Subcutaneous abdominal adipose tissue (tissue), 5 donors: ENCODE measurements at regions not wholly inside any gene's neighbourhood (a gene's known extent, or its start where the extent isn't known, plus 50 kb on each side); places are given as distances from the start of the nearest gene placed in this dataset.

Source experiments
- H3K27ac ChIP-seq: one replicate; pipeline ENCODE4 v1.7.0; 2013; ENCODE audit warnings: low read depth, mild to moderate bottlenecking, inconsistent platforms, low read length, moderate library complexity
- H3K27me3 ChIP-seq, 5 donors: one replicate each; pipeline ENCODE4 v1.7.0; 2013; ENCODE audit warnings: low read length in 5 of 5, inconsistent platforms in 1 of 5; ENCODE audit not compliant: control insufficient read depth in 5 of 5, insufficient read depth in 4 of 5
- H3K36me3 ChIP-seq, 5 donors: one replicate each; pipeline ENCODE4 v1.7.0; 2013; ENCODE audit warnings: low read length in 5 of 5; ENCODE audit not compliant: control insufficient read depth in 5 of 5, insufficient read depth in 5 of 5
- H3K4me1 ChIP-seq, 5 donors: one replicate each; pipeline ENCODE4 v1.7.0; 2013; ENCODE audit warnings: low read length in 5 of 5, mild to moderate bottlenecking in 3 of 5, moderate library complexity in 1 of 5; ENCODE audit not compliant: control insufficient read depth in 5 of 5, insufficient read depth in 5 of 5
- H3K4me3 ChIP-seq, 5 donors: one replicate each; pipeline ENCODE4 v1.7.0; 2013; ENCODE audit warnings: low read length in 5 of 5, low read depth in 1 of 5
- H3K9ac ChIP-seq, 5 donors: one replicate each; pipeline ENCODE4 v1.7.0; 2013; ENCODE audit warnings: low read length in 5 of 5, mild to moderate bottlenecking in 4 of 5, moderate library complexity in 3 of 5
- H3K9me3 ChIP-seq, 5 donors: one replicate each; pipeline ENCODE4 v1.7.0; 2013; ENCODE audit warnings: low read length in 5 of 5; ENCODE audit not compliant: control insufficient read depth in 5 of 5
- donor health status: healthy.
- donor health status: healthy.
- donor health status: healthy.
- donor health status: healthy.
- donor health status: healthy.

DNA sequence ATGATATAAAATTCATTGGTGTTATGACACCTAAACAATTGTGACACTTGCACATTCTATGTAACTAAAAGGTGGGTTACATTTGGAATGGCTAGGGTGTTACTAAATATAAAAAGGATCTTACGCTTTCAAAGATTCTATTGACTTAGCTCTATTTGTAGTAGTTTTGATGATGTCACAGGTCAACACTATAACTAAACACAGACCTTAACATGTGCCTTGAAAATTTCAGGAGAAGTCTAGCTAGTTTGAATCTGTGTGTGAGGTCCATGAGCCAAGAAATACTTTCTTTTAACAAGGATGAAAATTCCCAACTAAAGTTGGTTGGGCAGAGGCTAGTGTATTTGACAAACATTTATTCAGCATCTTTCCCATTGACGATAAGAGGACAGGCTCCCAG, 298.0 kb downstream of the GPAT3 start:
- Histone ChIP-seq H3K27ac (no peak overlapping the region), H3K9ac (no peak overlapping the region), H3K4me1 (peaks cover 0 to 5% (median 0%) of the 10 kb centered on the region in 5 donors), H3K36me3 (no peaks in the 10 kb centered on the region), H3K9me3 (no peaks in the 10 kb centered on the region), H3K4me3 (no peak overlapping the region), H3K27me3 (no peaks in the 10 kb centered on the region)

DNA sequence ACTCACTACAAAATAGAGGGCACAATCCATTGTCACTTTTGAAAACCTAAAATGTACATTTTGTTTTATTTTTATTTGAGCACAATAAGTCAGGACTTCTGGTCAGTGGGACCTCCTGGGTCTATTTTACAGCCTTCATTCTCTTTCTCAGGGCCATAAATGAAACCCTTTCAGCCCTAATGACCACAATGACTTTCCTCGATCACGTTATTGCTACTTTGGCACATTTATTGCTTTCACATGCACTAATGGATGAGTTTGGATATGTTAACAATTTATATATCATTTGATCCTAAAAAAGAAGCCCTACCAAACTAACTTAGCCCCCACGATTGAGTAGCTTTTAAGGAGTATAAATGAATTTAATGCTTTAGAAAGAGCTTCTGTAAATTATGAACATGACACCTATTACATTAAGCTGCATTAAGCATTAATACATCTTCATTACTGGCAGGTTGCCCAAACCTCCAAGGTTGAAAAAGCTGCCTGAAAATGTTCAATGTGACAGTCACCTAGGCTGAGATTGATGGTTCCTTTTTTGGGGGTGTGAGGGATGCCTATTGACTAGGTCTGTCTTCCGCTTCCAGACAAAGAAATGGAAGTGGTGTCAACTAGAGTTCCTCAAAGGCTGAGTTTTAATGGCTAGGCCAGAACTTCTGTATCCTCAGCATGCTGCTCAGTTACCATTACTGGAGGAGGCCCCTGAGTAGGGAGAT, 296.4 kb downstream of the GPAT3 start:
- peaks cover 0 to 5% (median 0%) of the 10 kb centered on the region in 5 donors for H3K4me1 ChIP-seq
- no peak overlapping the region for H3K9ac ChIP-seq
- no peak overlapping the region for H3K27ac ChIP-seq
- H3K27me3 ChIP-seq: no peaks in the 10 kb centered on the region
- no peaks in the 10 kb centered on the region for H3K9me3 ChIP-seq
- H3K36me3 ChIP-seq: no peaks in the 10 kb centered on the region
- H3K4me3 ChIP-seq: no peak overlapping the region

DNA sequence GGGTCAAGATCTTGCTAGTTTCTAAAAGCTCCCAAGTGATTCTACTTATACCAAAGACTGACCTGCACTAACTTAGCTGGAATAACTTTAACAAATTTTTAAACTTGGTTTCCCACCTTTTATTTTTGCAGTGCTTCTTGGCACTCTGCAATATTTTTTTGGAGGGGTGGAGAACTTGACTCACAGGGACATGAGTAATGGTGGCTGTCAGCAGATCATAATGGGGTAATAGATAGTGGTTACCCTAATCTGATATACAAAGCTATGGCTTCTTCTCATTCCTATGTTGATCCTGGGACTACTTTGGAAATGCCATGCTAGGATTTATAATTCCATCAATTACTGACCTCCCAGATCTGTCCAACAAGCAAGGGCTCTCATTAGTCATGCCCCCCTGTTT, 295.7 kb downstream of the GPAT3 start:
- Histone ChIP-seq H3K27ac (no peak overlapping the region), H3K9ac (no peak overlapping the region), H3K4me3 (no peak overlapping the region), H3K36me3 (no peaks in the 10 kb centered on the region), H3K27me3 (no peaks in the 10 kb centered on the region), H3K4me1 (peaks cover 0 to 5% (median 0%) of the 10 kb centered on the region in 5 donors), H3K9me3 (no peaks in the 10 kb centered on the region)

DNA sequence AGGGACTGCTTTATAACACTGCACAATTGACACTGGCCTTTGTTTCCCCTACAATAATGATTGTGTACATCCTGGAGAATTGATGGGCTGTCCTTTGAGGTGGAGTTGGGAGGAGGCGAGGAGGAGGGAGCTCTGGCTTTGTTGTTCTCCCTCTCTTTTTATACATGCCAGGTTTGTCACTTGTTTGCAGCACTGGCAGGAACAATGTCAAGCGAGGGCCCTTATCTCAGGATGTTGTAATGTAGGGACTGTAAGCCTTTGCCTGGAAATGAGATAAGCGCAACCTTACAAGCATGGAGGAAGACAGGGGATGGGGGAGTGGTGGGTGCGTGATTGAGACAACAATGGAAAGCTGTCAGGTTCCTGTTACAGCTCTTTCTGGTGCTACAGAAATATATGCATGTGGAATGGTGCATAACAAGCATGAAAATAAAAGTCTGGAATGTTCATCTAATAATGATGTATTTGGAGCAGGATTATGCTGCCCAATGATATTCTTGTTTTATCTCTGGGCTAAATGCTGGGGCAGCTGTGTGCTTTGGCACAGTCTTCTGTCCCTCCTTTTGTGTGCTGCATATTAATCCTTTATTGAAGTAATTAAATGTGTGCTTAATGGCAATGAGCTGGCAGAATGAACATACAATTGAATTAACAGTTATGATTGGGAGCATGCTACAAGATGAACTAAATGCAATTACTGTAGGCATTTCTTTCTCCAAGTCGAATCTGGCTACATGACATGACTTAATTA, 294.4 kb downstream of the GPAT3 start:
- Histone ChIP-seq H3K9me3 (no peaks in the 10 kb centered on the region), H3K4me1 (peaks cover 0 to 5% (median 0%) of the 10 kb centered on the region in 5 donors), H3K27me3 (no peaks in the 10 kb centered on the region), H3K36me3 (no peaks in the 10 kb centered on the region), H3K27ac (no peak overlapping the region), H3K4me3 (no peak overlapping the region), H3K9ac (no peak overlapping the region)

DNA sequence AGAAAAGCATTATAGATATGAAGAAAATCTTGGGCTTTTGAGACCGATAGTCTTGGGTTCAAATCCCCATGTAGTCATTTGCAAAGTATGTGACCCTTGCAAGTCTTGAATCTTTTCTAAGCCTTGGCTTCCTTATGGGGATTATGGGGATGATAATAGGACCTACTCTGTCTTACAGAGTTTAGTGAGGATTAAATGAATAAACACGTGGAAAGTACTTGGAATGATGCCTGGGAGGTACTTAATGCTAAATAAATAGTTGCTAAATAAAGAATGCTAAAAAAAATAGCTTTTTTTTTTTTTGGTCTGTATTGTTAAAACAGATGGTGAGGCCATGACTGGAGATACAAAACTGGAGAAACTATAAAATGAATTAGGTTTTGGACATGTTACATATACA, 292.7 kb downstream of the GPAT3 start:
- peaks cover 0 to 5% (median 0%) of the 10 kb centered on the region in 5 donors for H3K4me1 ChIP-seq
- no peaks in the 10 kb centered on the region for H3K9me3 ChIP-seq
- no peaks in the 10 kb centered on the region for H3K36me3 ChIP-seq
- H3K27me3 ChIP-seq: no peaks in the 10 kb centered on the region
- H3K27ac ChIP-seq: no peak overlapping the region
- no peak overlapping the region for H3K9ac ChIP-seq
- no peak overlapping the region for H3K4me3 ChIP-seq

DNA sequence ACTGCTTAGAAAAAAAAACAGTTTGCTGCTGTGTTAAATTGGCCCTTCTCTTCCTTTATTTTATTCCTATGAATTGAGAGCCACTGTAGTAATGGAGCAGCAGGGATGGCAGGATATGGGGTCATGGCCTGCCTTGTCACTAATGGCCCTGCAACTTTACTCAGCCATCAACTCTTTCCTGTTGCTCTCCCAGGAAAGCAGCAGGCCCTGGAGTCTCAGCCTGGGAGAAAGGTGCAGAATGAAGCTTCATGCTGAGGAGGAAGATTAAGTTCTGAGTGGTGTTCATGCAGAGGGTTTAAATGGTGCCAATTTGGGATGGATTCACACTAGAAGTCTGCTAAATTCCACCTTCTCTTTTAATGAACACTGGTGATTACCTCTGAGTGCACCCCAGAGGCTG, 285.6 kb downstream of the GPAT3 start:
- Histone ChIP-seq H3K4me1 (no peaks in the 10 kb centered on the region), H3K27ac (no peak overlapping the region), H3K9ac (no peak overlapping the region), H3K4me3 (no peak overlapping the region), H3K36me3 (no peaks in the 10 kb centered on the region), H3K27me3 (no peaks in the 10 kb centered on the region), H3K9me3 (peaks cover 0 to 11% (median 8%) of the 10 kb centered on the region in 5 donors)

DNA sequence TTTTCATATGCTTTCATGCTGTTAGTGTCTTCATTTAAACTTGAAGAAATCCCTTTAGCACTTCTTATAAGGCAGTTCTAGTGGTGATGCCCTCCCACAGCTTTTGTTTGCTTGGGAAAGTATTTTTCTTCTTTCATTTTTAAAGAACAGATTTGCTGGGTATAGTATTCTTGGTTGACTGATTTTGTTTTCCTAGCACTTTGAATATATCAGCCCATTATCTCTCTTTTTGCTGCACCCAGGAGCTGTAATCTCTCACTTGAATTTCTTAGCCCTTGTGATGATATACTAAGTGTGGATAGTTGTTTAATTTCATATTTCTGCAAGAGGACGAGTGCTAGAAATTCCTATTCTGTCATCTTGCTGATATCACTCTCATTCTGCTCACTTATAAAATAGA, 283.7 kb downstream of the GPAT3 start:
- Histone ChIP-seq H3K36me3 (no peaks in the 10 kb centered on the region), H3K27me3 (no peaks in the 10 kb centered on the region), H3K4me3 (no peak overlapping the region), H3K9me3 (peaks cover 0 to 11% (median 8%) of the 10 kb centered on the region in 5 donors), H3K4me1 (no peaks in the 10 kb centered on the region), H3K27ac (no peak overlapping the region), H3K9ac (no peak overlapping the region)

DNA sequence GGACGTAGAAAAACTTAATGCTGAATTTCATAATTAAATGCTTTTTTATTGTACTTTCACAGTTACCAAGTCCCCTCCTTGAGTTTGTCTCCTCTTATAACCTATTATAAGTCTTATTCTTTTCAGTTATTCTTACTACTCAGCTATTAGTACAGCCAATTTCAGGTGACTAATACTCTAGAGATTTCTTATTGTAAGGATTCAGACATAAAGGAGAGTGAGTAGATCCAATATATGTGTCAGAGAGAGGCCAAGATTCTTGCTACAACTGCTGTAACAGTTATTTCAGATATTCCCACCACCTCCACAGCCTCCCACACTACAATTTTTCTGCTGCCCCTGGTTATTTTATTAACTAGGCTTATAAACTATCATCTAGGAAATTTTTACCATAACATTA, 274.5 kb downstream of the GPAT3 start:
- H3K27ac ChIP-seq: no peak overlapping the region
- H3K9ac ChIP-seq: no peak overlapping the region
- no peaks in the 10 kb centered on the region for H3K4me1 ChIP-seq
- H3K9me3 ChIP-seq: no peaks in the 10 kb centered on the region
- no peaks in the 10 kb centered on the region for H3K36me3 ChIP-seq
- no peak overlapping the region for H3K4me3 ChIP-seq
- no peaks in the 10 kb centered on the region for H3K27me3 ChIP-seq

DNA sequence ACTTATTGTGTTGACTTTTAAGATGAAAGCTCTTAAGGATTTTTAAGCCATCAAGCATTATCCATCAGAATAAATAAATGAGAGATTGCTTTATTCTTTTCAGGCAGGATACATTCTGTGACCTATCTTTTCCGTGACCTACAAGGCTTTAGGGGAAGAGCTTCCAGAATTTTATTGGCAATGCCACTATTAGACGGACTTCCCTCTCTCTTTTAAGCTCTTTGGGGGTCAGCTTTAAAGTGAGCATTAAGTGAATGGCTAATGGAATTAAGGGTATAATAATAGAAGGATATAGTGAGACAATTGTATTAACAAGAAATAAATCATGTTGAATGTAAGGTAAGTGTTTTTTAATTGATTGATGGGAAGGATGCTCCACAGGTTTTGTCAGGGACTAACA, 273.7 kb downstream of the GPAT3 start:
- Histone ChIP-seq H3K36me3 (no peaks in the 10 kb centered on the region), H3K4me3 (no peak overlapping the region), H3K27ac (no peak overlapping the region), H3K4me1 (no peaks in the 10 kb centered on the region), H3K27me3 (no peaks in the 10 kb centered on the region), H3K9ac (no peak overlapping the region), H3K9me3 (no peaks in the 10 kb centered on the region)

DNA sequence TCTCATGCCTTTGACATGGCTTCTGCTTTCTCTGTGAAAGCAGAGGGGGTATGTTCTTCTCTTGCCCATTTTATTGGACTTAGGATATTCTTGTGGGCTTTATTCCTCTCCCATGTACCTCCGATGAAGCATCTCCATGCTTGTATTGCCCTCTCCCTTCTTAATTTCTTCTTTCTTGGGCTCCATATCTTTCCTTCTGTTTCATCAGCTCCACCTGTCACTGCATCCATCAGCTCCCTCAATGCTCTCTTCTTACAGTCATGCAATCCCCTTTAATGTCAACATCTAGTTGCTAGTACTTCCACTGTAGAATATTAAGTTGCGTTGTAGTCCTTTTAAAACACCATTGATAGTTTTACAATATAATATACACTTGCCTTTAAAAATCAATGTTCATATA, 257.6 kb downstream of the GPAT3 start:
- Histone ChIP-seq H3K9ac (no peak overlapping the region), H3K9me3 (no peaks in the 10 kb centered on the region), H3K36me3 (no peaks in the 10 kb centered on the region), H3K27me3 (peaks cover 0 to 2% (median 0%) of the 10 kb centered on the region in 5 donors), H3K4me3 (no peak overlapping the region), H3K4me1 (peaks cover 0 to 3% (median 0%) of the 10 kb centered on the region in 5 donors), H3K27ac (no peak overlapping the region)
